Osteocyte (in vitro differentiated cells): ENCODE measurements at regions not wholly inside any gene's neighbourhood (a gene's known extent, or its start where the extent isn't known, plus 50 kb on each side); places are given as distances from the start of the nearest gene placed in this dataset.

ENCODE experiments used
- DNase-seq: peaks from one replicate; pipeline ENCODE4 v3.0.0; 2021; ENCODE audit warnings: mixed read lengths; ENCODE audit not compliant: unreplicated experiment; ENCODE audit errors: extremely low spot score
- H3K27ac Mint-ChIP-seq: one replicate; pipeline ENCODE4 v1.8.0; 2021; ENCODE audit warnings: mild to moderate bottlenecking, mixed read lengths; ENCODE audit not compliant: unreplicated experiment
- H3K27me3 Mint-ChIP-seq: one replicate; pipeline ENCODE4 v1.8.0; 2021; ENCODE audit warnings: mixed read lengths; ENCODE audit not compliant: unreplicated experiment
- H3K36me3 Mint-ChIP-seq: one replicate; pipeline ENCODE4 v1.8.0; 2021; ENCODE audit warnings: mixed read lengths; ENCODE audit not compliant: unreplicated experiment
- H3K4me1 Mint-ChIP-seq: one replicate; pipeline ENCODE4 v1.8.0; 2021; ENCODE audit warnings: mixed read lengths; ENCODE audit not compliant: unreplicated experiment
- H3K4me3 Mint-ChIP-seq: one replicate; pipeline ENCODE4 v1.8.0; 2021; ENCODE audit warnings: mild to moderate bottlenecking, moderate library complexity, mixed read lengths; ENCODE audit not compliant: unreplicated experiment
- H3K9me3 Mint-ChIP-seq: one replicate; pipeline ENCODE4 v1.8.0; 2021; ENCODE audit warnings: mixed read lengths; ENCODE audit not compliant: unreplicated experiment
- TF ChIP-seq, protein P1 (sequence below): fragments of 200-600 bp; sonication (generic); IDR thresholded peaks from 2 replicates; pipeline ENCODE4 v1.5.0; 2021; ENCODE audit warnings: antibody characterized with exemption, mild to moderate bottlenecking, moderate library complexity

DNA sequence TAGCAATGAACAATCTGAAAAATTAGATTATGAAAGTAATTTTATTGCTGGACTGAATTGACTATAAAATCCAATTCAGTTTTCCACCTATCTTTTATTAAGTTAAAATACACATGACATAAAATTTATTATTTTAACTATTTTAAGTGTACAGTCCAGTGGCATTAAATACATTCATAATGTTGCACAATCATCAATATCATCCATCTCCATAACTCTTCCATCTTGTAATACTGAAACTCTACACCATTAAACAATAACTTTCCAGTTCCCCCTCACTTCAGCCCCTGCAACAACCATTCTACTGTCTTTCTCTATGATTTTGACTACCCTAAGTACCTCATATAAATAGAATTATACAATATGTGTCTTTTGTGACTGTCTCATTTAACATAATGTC, 200.6 kb upstream of the ITGA1 start:
- H3K36me3 Mint-ChIP-seq: no peaks in the 10 kb centered on the region
- DNase-seq: no peak
- H3K4me3 Mint-ChIP-seq: no peak overlapping the region
- no peak overlapping the region for H3K27ac Mint-ChIP-seq
- TF ChIP-seq, protein P1, sequence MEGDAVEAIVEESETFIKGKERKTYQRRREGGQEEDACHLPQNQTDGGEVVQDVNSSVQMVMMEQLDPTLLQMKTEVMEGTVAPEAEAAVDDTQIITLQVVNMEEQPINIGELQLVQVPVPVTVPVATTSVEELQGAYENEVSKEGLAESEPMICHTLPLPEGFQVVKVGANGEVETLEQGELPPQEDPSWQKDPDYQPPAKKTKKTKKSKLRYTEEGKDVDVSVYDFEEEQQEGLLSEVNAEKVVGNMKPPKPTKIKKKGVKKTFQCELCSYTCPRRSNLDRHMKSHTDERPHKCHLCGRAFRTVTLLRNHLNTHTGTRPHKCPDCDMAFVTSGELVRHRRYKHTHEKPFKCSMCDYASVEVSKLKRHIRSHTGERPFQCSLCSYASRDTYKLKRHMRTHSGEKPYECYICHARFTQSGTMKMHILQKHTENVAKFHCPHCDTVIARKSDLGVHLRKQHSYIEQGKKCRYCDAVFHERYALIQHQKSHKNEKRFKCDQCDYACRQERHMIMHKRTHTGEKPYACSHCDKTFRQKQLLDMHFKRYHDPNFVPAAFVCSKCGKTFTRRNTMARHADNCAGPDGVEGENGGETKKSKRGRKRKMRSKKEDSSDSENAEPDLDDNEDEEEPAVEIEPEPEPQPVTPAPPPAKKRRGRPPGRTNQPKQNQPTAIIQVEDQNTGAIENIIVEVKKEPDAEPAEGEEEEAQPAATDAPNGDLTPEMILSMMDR: no peak
- H3K4me1 Mint-ChIP-seq: no peaks in the 10 kb centered on the region
- H3K27me3 Mint-ChIP-seq: peaks cover 30% of the 10 kb centered on the region
- H3K9me3 Mint-ChIP-seq: no peaks in the 10 kb centered on the region

DNA sequence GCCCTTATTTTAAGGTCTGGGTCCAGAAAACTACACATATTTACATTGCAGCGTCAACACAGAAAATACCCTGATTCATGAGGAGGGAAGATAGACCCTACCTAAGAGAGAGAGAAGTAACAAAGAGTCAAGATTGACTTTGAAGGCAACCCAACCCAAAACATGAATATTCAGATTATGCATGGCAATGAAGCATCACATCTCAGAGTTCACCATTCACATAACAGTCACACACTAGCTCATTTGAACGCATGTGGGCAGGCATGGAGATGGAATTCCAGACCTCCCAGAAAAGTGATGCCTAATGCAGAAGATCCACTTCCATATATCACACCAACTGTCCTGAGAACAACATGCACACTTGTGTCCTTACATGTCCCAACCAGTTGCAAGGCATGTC, 190.1 kb upstream of the ITGA1 start:
- peaks cover 26% of the 10 kb centered on the region for H3K27me3 Mint-ChIP-seq
- H3K4me1 Mint-ChIP-seq: no peaks in the 10 kb centered on the region
- no peak overlapping the region for H3K27ac Mint-ChIP-seq
- no peaks in the 10 kb centered on the region for H3K36me3 Mint-ChIP-seq
- H3K9me3 Mint-ChIP-seq: no peaks in the 10 kb centered on the region
- no peak for DNase-seq
- TF ChIP-seq, protein P1: no peak
- H3K4me3 Mint-ChIP-seq: no peak overlapping the region

DNA sequence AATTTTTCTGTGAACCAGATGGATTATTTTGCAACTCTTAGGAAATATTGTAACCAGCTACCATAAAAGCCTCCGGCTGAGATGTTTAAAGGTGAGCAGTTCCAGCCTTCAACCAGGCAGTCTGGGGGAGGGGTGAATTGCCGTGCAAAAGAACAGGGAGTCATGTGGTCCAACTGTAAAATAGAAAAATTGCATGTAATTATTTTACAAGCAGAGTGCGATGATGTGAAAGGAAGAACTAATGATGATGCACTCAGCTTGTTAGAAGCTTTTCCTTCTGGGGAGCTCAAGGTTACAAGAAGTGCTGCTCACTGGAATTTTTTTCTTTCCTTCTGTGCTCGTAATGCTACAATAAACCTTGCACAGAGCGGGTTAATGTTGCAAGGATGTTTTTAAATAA, 188.7 kb upstream of the ITGA1 start:
- no peak overlapping the region for H3K4me3 Mint-ChIP-seq
- H3K4me1 Mint-ChIP-seq: no peaks in the 10 kb centered on the region
- H3K27me3 Mint-ChIP-seq: peaks cover 25% of the 10 kb centered on the region
- H3K36me3 Mint-ChIP-seq: no peaks in the 10 kb centered on the region
- no peak overlapping the region for H3K27ac Mint-ChIP-seq
- no peak for DNase-seq
- TF ChIP-seq, protein P1: no peak
- H3K9me3 Mint-ChIP-seq: no peaks in the 10 kb centered on the region

DNA sequence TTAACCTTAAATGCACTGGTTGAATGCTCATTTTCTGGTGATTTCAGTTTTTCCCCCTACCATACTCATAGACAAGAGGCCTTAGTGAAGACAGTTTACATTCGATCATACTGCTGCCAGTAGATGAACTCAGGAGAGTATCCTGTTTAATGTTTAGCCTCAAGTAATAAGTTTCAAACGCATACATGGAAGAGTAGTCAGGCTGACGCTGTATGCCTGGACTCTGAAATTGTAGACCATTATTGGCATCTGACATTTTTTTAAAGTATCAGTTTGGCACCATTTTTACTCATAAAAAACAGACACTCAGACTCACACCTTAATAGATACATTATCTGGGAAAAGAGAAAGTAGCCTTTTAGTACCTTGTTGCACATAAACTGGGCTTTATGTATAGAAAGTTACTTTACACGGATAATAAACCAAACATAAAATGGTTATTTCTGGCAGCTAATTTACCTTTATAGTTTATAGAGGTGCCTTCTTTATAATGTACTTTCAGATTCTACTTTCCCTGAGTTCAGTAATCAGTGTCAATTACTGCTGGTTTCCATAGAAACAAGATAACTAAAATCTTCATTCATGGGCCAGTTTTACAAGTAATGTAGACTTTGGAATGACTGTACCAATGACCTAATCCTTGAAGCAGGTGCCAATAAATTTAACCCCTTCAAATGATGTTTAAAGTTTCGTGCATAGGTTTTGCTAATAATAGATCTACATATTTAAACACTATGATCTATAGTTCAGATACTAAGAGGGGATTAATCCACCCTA, 183.8 kb upstream of the ITGA1 start:
- TF ChIP-seq, protein P1: no peak
- Mint-ChIP-seq H3K4me3 (no peak overlapping the region), H3K27ac (no peak overlapping the region)

DNA sequence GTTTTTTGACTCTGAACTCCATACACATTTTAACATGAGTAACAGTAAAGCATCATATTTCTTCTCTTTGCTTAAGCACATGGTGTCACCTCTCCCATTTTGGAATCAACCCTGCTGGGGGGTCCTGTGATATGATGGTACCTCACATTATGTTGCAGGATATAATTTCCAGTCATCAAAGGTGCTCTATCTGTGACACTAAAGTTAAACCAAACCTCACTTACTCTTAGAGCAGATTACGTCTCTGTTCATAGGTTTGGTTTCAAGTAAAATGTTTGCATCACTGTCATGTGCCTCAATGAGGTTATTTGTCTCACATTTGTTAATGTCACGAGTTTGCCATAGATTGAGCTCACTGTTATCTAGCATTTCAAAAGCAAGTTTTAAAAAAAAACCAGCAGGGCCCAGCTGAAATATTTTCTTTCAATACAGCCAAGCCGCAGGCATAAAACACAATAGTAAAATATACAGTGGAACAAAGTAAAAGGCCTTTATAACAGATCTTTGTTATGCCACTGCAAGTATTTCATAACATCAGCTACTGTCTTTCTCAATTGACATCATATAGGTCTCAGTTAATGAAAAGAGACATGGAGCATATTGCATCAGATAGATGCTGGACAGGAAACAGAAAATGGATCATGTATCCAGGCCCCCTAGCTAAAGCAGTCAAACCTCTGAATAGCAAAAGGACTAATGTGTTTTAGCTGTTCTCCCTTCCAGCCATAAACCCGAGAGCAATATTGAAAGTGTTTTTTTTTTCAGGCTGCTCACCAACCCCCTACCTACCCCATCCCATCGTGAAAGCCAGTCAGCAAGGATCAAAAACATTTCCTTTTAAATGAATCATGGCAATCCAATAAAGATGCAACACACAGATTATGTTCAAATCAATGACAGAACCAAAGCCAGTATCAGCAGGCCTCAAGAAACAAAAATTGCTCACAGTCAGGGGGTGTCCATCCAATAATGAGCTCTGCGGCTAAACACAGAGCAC, 182.1 kb upstream of the ITGA1 start:
- TF ChIP-seq, protein P1: no peak
- H3K9me3 Mint-ChIP-seq: no peaks in the 10 kb centered on the region

More for the DNA sequence above, 183.8 kb upstream of the ITGA1 start:
- Mint-ChIP-seq H3K9me3 (no peaks in the 10 kb centered on the region), H3K27me3 (peaks cover 38% of the 10 kb centered on the region), H3K4me1 (peaks cover 7% of the 10 kb centered on the region), H3K36me3 (no peaks in the 10 kb centered on the region)
- no peak for DNase-seq

More for the DNA sequence above, 182.1 kb upstream of the ITGA1 start:
- H3K4me1 Mint-ChIP-seq: peaks cover 7% of the 10 kb centered on the region
- no peak overlapping the region for H3K4me3 Mint-ChIP-seq
- H3K36me3 Mint-ChIP-seq: no peaks in the 10 kb centered on the region
- peak overlapping the region; percentile 19 for H3K27ac Mint-ChIP-seq
- DNase-seq: no peak
- H3K27me3 Mint-ChIP-seq: peaks cover 44% of the 10 kb centered on the region
